Astrocyte of the spinal cord (primary cell): ENCODE measurements at regions not wholly inside any gene's neighbourhood (a gene's known extent, or its start where the extent isn't known, plus 50 kb on each side); places are given as distances from the start of the nearest gene placed in this dataset.

ENCODE experiments used
- DNase-seq: peaks from one replicate; pipeline ENCODE4 v3.0.0; 2011; ENCODE audit warnings: low read depth, low spot score
- H3K4me3 ChIP-seq: 2 replicates; pipeline ENCODE4 v1.5.1; 2011; ENCODE audit warnings: low read depth, mild to moderate bottlenecking, low read length, moderate library complexity
- CTCF ChIP-seq: IDR thresholded peaks from 2 replicates; pipeline ENCODE4 v1.5.1; 2012; ENCODE audit warnings: low read depth, mild to moderate bottlenecking, low read length, inconsistent platforms
- in situ Hi-C: cut with HindIII; loops from 2 replicates; pipeline ENCODE4 v1.10.0; 2017; ENCODE audit warnings: low sequenced_read_pairs

DNA sequence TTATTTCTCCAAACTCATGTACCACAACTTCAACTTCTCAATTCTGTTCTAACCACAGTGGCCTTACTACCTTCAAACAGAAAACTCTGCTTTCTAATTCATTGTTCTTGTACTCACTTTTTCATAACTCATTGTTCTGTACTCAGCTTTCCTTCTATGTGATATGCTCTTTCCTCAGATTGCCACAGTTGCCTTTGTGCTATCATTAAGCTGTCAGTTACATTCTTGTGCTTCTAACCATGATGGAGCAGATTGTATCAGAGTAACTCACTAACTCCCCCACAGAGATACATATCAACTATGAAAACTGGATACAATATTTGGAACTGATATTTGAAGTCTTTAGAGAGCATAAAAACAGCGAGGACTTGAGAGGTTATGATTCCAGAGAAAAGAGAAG lies 1213.7 kb downstream of the KCNT2 start:
- in situ Hi-C loops, result no loop called here
- no peak overlapping the region for H3K4me3 ChIP-seq

GRCh38 chr1:195376190-195376589 lies 1232.0 kb downstream of the KCNT2 start:
- H3K4me3 ChIP-seq, result no peak overlapping the region
- in situ Hi-C loops, result no loop called here
- no peak for DNase-seq
- no peak for TF ChIP-seq CTCF

More for the DNA sequence above, 1213.7 kb downstream of the KCNT2 start:
- no peak for TF ChIP-seq CTCF
- no peak for DNase-seq

- no peak for DNase-seq
- H3K4me3 ChIP-seq, result no peak overlapping the region
- in situ Hi-C loops, result no loop called here
- no peak for TF ChIP-seq CTCF
Observed at GRCh38 chr1:195373856-195374255, 1234.4 kb downstream of the KCNT2 start.

DNA sequence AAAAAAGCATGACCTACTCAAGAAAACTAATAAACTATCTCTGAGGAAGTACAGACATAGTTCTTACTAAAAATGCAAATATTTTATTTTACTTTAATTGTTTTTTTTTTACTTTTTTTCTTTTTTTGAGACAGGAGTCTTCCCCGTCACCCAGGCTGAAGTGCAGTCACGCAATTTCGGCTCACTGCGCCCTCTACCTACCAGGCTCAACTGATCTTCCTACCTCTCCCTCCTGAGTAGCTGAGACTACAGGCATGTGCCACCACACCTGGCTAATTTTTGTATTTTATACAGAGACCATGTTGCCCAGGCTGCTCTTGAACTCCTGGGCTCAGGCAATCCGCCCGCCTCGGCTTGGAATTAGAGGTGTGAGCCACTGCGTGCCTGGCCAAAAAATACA lies 1263.1 kb downstream of the KCNT2 start:
- H3K4me3 ChIP-seq, result no peak overlapping the region
- in situ Hi-C loops, result no loop called here
- TF ChIP-seq CTCF, result no peak
- no peak for DNase-seq

DNA sequence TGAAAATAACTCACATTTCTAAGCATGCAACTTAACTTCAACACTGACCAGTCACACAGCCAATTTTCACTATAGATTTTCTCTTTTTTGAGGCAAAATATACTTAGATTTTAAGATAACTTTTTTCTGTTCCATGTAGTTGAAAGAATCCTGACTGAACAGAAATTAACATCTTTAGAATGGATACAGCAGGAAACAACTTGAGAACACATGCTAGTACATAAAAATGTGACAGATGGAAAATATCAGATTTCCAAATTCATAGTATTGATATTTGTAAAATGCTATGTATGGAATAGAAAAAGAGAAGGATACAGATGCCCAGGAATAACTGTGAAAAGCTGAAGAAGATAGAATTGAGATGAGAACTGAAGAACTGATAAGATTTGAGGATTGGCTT lies 1270.6 kb downstream of the KCNT2 start:
- in situ Hi-C loops, result no loop called here
- TF ChIP-seq CTCF, result no peak
- no peak overlapping the region for H3K4me3 ChIP-seq
- no peak for DNase-seq

DNA sequence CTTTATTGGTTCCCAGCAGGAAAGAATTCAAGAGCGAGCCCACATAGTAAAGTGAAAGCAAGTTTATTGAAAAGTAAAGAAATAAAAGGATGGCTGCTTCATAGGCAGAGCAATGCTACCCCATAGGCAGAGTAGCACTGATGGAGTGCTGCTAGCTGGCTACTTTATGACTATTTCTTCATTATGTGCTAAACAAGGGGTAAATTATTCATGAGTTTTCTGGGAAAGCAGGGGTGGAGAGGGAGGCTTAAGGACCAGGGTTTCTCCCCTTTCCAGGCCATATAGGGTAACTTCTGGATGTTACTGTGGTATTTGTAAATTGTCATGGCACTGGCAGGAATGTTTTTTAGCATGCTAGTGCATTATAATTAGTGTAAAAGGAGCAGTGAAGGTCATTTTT lies 1271.4 kb downstream of the KCNT2 start:
- in situ Hi-C loops, result no loop called here
- H3K4me3 ChIP-seq, result no peak overlapping the region
- no peak for DNase-seq
- no peak for TF ChIP-seq CTCF

GRCh38 chr1:195335541-195335940 lies 1272.7 kb downstream of the KCNT2 start:
- in situ Hi-C loops, result no loop called here
- DNase-seq, result peak; percentile 15
- TF ChIP-seq CTCF, result no peak
- no peak overlapping the region for H3K4me3 ChIP-seq
